Activated naive CD4-positive, alpha-beta T cell treated with anti-CD3 and anti-CD28 coated beads, Interleukin-2, amount 50 U/mL, for 24 hours (primary cell): ENCODE measurements at regions not wholly inside any gene's neighbourhood (a gene's known extent, or its start where the extent isn't known, plus 50 kb on each side); places are given as distances from the start of the nearest gene placed in this dataset.

Experiments used
- H3K27ac Mint-ChIP-seq: one replicate; pipeline ENCODE4 v1.8.0; 2021; ENCODE audit warnings: mild to moderate bottlenecking, mixed read lengths
- H3K27me3 Mint-ChIP-seq: one replicate; pipeline ENCODE4 v1.8.0; 2021; ENCODE audit warnings: mixed read lengths
- H3K36me3 Mint-ChIP-seq: one replicate; pipeline ENCODE4 v1.8.0; 2021; ENCODE audit warnings: mixed read lengths
- H3K4me1 Mint-ChIP-seq: one replicate; pipeline ENCODE4 v1.8.0; 2021; ENCODE audit warnings: mixed read lengths
- H3K4me3 Mint-ChIP-seq: one replicate; pipeline ENCODE4 v1.8.0; 2021; ENCODE audit warnings: mild to moderate bottlenecking, mixed read lengths
- H3K9me3 Mint-ChIP-seq: one replicate; pipeline ENCODE4 v1.8.0; 2021; ENCODE audit warnings: mixed read lengths

DNA sequence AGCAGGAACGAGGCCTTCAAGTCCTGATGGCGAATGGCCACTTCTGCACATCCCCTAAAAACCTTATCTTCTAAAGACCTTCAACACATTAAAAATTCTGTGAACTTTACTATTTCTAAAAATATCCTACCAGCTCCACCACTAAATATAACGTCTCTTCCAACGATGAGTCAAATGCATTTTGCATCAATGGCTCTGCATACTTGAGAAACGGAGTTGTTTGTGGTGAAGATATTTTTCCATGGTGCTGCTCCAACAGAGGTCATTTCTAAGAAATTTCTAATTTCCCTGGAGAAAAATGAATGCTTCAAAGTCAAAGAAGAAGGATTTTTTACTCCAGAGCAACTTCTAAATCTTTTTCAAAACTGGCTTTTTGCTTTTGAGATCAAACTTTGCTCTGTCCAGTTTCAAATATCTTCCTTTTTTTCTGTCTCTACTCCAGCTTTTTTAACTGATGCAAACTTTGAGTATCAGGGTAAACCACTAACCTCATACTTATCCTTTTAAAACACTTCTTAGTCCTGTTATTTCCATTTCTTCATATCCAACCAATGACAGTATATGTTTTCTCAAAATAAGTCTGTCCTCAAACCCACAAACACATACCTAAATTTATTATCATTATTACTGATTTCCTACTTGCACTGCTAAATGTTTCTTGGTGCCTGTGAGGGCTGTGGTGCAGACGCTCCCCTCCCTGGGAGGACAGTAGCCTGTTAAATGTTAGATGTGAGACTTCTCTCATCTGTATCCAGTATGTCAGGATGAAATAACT lies 258.1 kb downstream of the KLF6 start:
- no peak overlapping the region for H3K27ac Mint-ChIP-seq
- H3K4me3 Mint-ChIP-seq, result no peak overlapping the region
- no peaks in the 10 kb centered on the region for H3K27me3 Mint-ChIP-seq
- no peaks in the 10 kb centered on the region for H3K36me3 Mint-ChIP-seq
- H3K4me1 Mint-ChIP-seq, result no peaks in the 10 kb centered on the region
- H3K9me3 Mint-ChIP-seq, result no peaks in the 10 kb centered on the region

DNA sequence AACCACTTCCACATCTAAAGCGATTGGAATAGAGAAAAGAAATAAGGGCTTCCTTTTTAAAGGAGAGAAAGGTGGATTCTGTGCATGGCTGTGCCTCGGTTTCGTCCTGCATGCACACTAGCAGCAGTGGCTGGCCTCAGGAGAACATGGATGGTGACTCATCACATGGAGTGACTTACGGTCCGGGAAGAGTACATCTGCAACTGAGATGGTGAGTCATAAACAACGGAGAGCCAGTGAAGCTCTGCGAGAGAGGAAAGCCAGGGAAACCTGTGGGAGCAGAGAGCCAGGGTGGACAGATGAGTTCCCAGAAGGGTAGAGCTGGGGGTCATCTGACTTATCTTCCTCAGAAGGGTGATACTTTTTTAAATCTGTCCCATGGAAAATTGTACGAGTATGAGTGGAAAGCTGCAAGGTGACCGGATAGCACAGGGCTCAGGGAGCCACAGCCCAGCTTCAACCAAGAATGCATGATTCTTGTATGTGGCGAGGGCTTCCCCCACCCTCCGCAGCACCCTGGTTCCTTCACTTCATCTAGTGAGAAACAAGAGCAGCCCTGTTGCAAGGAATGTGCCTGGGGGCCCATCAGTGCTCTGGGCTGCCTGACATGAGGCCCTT lies 259.1 kb downstream of the KLF6 start:
- Mint-ChIP-seq H3K27me3 (no peaks in the 10 kb centered on the region), H3K9me3 (no peaks in the 10 kb centered on the region), H3K4me1 (no peaks in the 10 kb centered on the region), H3K36me3 (no peaks in the 10 kb centered on the region), H3K27ac (no peak overlapping the region), H3K4me3 (no peak overlapping the region)

DNA sequence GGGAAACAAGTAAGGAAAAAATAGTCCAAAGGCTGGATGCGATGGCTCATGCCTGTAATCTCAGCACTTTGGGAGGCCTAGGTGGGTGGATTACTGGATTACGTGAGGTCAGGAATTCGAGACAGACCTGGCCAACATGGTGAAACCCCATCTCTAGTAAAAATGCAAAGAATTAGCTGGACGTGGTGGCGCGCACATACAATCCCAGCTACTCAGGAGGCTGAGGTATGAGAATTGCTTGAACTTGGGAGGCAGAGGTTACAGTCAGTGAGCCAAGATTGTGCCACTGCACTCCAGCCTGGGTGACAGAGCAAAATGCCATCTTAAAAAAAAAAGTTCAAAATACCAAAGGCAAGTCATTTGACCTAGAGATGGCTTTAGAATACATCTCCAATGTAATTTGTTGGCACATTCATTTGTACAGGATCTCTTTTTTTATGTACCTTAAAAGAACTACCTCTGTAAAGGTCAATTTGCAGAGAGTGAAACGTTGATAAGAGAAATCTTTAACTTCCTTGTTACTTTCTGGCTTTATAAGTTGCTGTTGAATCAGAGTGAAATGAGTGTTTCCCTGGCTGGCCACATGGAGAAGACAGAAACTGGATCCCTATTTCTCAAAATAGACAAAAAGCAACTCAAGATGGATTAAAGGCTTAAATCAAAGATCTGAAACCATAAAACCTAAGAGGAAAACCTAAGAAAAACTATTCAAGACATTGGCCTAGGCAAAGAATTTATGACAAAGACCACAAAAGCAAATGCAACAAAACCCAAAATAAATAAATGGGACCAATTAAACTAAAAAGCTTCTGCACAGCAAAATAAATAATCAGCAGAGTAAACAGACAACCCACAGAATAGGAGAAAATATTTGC lies 260.7 kb downstream of the KLF6 start:
- Mint-ChIP-seq H3K9me3 (no peaks in the 10 kb centered on the region), H3K4me1 (no peaks in the 10 kb centered on the region), H3K36me3 (no peaks in the 10 kb centered on the region), H3K27ac (no peak overlapping the region), H3K27me3 (no peaks in the 10 kb centered on the region), H3K4me3 (no peak overlapping the region)

DNA sequence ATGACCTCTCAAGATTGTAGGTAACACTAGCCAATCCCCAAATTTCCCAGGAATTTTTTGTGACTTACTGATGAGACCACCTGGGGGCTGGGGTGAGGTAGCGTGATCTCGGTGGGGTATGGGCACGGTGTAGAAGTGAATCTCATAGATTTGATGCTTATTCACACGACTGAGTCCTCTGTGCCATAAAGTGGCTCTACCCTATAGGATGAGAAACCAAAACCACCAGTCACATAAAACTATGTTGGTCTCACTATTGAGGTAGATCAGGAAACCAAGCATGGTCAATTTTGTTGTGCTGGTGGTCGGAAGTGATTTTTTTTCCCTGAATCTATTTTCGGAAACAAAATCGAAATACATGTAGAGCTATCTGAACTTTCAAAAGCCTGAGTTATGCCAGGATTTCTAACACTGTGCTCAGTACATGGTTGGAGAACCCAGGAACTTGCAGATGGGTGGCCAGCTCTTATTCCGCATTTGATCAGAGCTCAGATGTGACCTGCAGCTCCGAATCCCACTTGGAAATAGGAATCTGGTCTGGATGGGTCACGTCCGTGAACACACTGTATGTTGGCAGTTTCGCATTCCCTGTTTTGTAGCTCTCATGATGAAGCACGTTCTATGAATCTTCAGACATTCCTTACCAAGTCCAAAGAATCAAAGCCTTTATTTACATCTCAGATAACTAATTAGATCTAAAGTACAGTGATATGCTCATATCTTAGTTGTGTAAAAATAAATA lies 261.5 kb downstream of the KLF6 start:
- Mint-ChIP-seq H3K4me3 (no peak overlapping the region), H3K27ac (no peak overlapping the region), H3K9me3 (no peaks in the 10 kb centered on the region), H3K36me3 (no peaks in the 10 kb centered on the region), H3K4me1 (no peaks in the 10 kb centered on the region), H3K27me3 (peaks cover 1% of the 10 kb centered on the region)

DNA sequence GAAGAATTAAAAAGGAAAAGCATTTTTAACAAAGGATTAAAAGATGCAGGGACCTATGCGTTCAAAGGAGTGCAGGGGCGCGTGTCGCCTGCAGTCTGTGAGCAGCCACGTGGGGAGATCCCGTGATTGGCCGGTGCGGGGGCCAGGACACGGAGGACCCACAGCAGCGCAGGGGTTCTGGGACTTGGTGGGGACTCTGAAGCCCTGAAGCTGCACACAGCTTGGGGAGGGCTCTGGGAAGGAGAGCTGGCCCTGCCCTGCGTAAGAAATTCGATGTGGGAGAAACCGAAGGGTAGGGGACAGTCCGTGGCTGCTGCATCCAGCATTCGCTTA lies 268.1 kb downstream of the KLF6 start:
- no peaks in the 10 kb centered on the region for H3K36me3 Mint-ChIP-seq
- no peak overlapping the region for H3K4me3 Mint-ChIP-seq
- H3K9me3 Mint-ChIP-seq, result no peaks in the 10 kb centered on the region
- H3K27ac Mint-ChIP-seq, result no peak overlapping the region
- H3K4me1 Mint-ChIP-seq, result peaks cover 4% of the 10 kb centered on the region
- H3K27me3 Mint-ChIP-seq, result peaks cover 1% of the 10 kb centered on the region

DNA sequence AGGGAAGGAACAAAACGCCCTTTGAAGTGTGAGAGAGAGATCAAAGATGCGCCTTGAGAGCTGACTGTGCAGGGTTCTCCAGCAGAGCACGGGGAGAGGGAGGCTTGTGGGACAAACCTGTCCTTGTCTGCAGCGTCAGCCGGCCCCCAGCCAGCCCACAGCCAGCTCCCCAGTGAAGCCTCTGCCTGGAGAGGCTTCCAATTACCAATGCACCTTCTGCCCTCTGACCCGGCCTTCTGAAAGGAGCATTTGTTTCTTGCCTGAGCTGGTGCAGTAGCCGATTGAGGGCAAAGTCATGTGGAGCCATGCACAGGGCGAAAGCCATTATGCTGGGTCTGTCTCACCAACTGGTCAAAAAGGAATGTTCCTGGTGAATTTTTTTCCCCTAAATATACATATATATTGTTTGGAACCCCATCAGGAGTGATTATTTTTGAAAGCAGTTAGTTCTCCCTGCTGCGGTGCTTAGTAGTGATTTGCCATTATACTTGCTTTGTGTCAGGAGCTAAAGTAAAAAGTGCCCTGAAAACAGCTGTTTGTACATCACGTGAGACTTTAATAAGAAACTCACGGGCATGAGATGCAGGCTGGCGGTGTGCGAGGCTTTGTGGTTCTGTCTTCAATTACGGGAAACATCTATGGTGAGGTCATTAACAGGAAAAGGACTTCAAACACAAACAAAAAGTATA lies 268.6 kb downstream of the KLF6 start:
- peak overlapping the region; percentile 32 for H3K27ac Mint-ChIP-seq

DNA sequence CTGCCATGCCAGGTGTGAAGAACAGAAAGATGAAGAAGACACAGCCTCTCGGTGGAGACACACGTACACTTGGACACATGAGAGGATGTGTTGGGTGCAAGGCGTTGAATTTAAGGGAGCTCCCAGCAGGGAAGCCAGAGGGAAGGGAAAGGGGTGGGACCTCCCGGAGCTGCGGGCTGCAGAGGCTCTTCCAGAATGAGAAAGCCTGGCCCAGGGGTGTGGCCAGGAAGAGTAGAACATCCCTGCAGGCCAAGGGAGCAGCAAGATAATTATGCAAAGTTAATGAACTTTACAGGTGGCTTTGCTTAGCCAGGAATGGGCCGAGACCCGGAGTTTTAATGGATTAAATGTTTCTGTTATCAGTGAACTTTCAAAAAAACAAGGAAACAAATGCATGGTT lies 270.3 kb downstream of the KLF6 start:
- Mint-ChIP-seq H3K9me3 (no peaks in the 10 kb centered on the region), H3K36me3 (no peaks in the 10 kb centered on the region), H3K27ac (no peak overlapping the region), H3K4me3 (no peak overlapping the region), H3K4me1 (peaks cover 18% of the 10 kb centered on the region), H3K27me3 (peaks cover 1% of the 10 kb centered on the region)

More for the DNA sequence above, 268.6 kb downstream of the KLF6 start:
- Mint-ChIP-seq H3K4me3 (no peak overlapping the region), H3K27me3 (peaks cover 1% of the 10 kb centered on the region), H3K36me3 (no peaks in the 10 kb centered on the region), H3K4me1 (peaks cover 4% of the 10 kb centered on the region), H3K9me3 (no peaks in the 10 kb centered on the region)

DNA sequence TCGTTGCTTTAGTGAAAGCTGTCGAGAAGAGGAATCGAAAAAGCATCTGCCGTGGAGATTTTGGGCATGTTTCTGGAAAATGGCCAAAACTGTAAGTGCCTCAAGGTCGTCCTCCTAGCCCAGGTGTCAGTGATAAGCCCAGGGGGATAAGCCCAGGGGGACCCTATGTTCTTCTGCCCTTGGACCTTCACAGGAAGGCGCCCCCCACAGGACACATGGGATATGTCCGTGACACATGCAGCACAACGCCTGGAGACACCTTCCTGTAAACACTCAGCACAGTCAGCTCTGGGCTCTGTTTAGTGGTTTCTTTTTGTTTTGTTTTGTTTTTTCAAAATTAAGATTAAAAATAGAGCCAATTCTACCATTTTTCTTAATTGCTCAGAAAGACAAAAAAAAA lies 272.7 kb downstream of the KLF6 start:
- no peak overlapping the region for H3K27ac Mint-ChIP-seq
- H3K4me3 Mint-ChIP-seq, result no peak overlapping the region
- no peaks in the 10 kb centered on the region for H3K9me3 Mint-ChIP-seq
- H3K36me3 Mint-ChIP-seq, result no peaks in the 10 kb centered on the region
- peaks cover 18% of the 10 kb centered on the region for H3K4me1 Mint-ChIP-seq
- no peaks in the 10 kb centered on the region for H3K27me3 Mint-ChIP-seq

DNA sequence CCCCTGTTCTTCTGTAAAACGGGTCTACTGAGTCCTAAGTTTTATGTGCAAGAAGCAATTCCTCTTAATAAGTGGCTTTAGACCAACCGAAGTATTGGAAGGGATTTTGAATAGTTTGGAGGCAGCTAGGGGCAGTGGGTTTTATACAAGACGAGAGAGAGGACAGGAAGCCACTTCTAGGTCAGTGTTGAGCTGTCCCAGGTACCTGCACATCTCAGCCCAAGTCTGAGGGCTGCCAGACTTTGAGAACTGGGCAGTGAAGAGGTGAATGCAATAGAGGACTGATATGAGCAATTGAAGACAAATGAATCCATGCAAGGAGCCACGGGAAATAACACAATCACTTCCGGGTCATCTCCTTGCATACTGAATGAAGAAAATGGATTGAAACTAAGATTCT lies 273.5 kb downstream of the KLF6 start:
- peaks cover 15% of the 10 kb centered on the region for H3K4me1 Mint-ChIP-seq
- no peak overlapping the region for H3K4me3 Mint-ChIP-seq
- no peaks in the 10 kb centered on the region for H3K36me3 Mint-ChIP-seq
- H3K27me3 Mint-ChIP-seq, result no peaks in the 10 kb centered on the region
- H3K9me3 Mint-ChIP-seq, result no peaks in the 10 kb centered on the region
- H3K27ac Mint-ChIP-seq, result no peak overlapping the region

DNA sequence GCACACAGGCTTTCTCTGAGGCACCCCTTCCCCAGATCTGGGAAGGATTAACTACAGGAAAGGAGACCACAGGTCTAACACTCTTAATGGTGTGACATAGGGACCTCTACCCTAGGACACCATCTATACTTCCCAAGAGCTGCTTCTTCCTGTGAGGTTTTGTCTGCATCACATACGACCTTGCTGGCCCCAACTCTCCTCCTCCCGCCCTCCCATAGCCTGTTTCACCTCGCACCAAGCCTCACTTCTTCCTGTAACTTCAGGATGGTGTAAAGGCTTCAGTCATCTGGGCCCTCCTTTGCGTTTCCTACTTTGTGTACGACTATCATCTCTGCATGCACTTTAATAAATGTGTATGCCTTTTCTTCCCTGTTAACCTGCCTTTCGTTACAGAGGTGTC lies 274.3 kb downstream of the KLF6 start:
- Mint-ChIP-seq H3K9me3 (no peaks in the 10 kb centered on the region), H3K27me3 (no peaks in the 10 kb centered on the region), H3K4me3 (no peak overlapping the region), H3K27ac (no peak overlapping the region), H3K4me1 (peaks cover 14% of the 10 kb centered on the region), H3K36me3 (no peaks in the 10 kb centered on the region)

DNA sequence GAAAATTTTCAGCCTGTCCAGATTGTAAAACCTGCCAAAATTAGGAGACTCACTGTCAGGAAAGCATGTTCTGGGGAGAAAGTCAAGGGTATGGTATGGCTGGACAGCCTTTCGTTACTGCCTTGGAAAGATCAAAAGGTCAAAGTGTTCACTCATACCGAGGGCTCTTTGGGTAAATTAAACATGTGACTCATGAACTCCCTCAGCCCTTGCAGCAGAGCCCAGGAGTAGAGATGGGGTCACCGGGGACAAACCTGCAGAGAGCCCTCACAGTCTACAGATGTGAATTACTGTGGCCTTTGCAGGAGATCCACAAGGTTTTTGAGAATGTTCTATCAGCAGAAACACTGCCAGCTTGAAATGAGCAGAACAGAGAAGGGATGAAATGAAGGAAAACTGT lies 275.7 kb downstream of the KLF6 start:
- Mint-ChIP-seq H3K4me3 (no peak overlapping the region), H3K9me3 (no peaks in the 10 kb centered on the region), H3K4me1 (peaks cover 14% of the 10 kb centered on the region), H3K36me3 (no peaks in the 10 kb centered on the region), H3K27me3 (no peaks in the 10 kb centered on the region), H3K27ac (no peak overlapping the region)

DNA sequence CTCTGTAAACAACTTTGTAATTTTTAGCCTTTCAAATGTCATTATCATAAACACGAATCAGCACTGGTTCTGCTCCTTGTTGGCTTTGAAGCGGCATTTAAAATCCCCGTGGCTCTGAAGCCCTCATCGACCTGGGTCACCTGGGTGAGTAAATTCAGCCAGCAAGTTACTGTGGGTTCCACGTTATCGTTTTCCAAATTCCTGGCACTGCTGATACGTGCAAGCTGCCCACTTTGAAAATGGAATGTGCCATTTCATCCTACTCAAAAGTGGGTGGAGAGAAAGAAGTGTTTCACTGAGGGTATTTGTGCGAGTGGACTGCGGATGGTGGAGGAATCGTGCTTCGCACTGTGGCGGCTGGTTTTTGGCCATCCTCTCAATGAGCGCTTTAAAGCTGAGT lies 281.7 kb downstream of the KLF6 start:
- no peak overlapping the region for H3K27ac Mint-ChIP-seq
- no peaks in the 10 kb centered on the region for H3K27me3 Mint-ChIP-seq
- no peaks in the 10 kb centered on the region for H3K4me1 Mint-ChIP-seq
- no peaks in the 10 kb centered on the region for H3K36me3 Mint-ChIP-seq
- H3K4me3 Mint-ChIP-seq, result no peak overlapping the region
- H3K9me3 Mint-ChIP-seq, result no peaks in the 10 kb centered on the region

DNA sequence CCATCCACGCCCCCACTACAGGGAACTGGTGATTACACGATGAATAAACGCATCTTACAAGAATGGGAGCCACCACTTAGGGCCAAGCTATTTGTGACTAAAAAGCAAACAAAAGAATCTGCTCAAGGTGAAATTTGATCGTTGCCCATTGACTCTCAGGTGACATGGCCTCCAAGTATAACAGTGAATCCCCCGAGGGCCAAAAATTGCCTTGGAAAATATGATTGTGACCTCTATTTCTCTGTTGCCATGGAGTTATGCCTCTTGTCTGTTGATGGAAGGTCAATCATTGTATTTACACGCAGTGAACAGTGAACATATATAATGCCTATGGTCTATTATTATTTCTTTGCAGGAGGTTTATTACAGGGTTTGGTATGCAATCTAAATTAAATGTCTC lies 282.3 kb downstream of the KLF6 start:
- peak overlapping the region; percentile 17 for H3K27ac Mint-ChIP-seq
- no peaks in the 10 kb centered on the region for H3K4me1 Mint-ChIP-seq
- no peaks in the 10 kb centered on the region for H3K9me3 Mint-ChIP-seq
- no peaks in the 10 kb centered on the region for H3K36me3 Mint-ChIP-seq
- no peaks in the 10 kb centered on the region for H3K27me3 Mint-ChIP-seq
- H3K4me3 Mint-ChIP-seq, result no peak overlapping the region

DNA sequence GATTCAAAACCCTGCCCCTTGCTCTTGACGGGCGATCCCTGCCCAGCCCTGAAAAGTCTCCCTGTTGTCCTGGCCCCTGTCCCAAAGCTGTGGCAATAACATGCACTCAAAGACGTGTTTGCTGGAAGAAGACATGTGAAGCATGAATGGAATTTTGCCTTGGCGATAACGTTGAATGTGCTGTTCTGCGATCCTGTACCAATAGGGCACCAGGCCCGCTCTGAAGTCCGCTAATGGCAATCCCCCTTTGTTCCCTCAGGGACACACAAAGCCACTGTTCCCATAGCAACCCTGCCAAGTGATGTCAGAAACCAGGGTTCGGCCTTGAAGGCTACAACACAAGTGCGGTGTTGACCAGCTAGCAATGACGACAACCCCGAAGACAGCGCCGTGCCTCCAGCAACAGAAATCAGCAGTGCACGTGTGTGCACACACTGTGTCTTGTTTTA lies 284.6 kb downstream of the KLF6 start:
- no peak overlapping the region for H3K27ac Mint-ChIP-seq
- H3K4me3 Mint-ChIP-seq, result no peak overlapping the region
- H3K36me3 Mint-ChIP-seq, result no peaks in the 10 kb centered on the region
- peaks cover 4% of the 10 kb centered on the region for H3K27me3 Mint-ChIP-seq
- H3K9me3 Mint-ChIP-seq, result no peaks in the 10 kb centered on the region
- no peaks in the 10 kb centered on the region for H3K4me1 Mint-ChIP-seq

DNA sequence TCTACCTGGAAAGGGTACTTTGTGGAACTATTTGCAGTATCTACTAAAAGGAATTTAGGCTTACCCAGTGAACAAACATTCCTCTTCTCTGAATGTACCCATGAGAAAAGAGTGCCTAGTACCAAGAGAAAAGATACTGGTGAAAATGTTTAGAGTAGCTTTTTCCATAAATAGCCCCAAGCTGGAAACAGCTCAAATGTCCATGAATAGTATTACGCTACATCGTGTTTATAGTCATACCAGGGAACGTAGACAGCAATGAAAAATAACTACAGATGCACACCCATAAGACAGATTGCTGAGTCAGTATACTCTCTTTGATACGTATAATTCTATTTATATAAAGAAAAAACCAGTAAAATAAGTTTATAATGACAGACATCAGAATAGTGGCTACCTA lies 285.9 kb downstream of the KLF6 start:
- Mint-ChIP-seq H3K27ac (no peak overlapping the region), H3K4me1 (no peaks in the 10 kb centered on the region), H3K4me3 (no peak overlapping the region), H3K27me3 (peaks cover 8% of the 10 kb centered on the region), H3K36me3 (no peaks in the 10 kb centered on the region), H3K9me3 (no peaks in the 10 kb centered on the region)
